Activated naive CD8-positive, alpha-beta T cell treated with anti-CD3 and anti-CD28 coated beads, Interleukin-2, amount 50 U/mL, for 24 hours (primary cell): ENCODE measurements at regions not wholly inside any gene's neighbourhood (a gene's known extent, or its start where the extent isn't known, plus 50 kb on each side); places are given as distances from the start of the nearest gene placed in this dataset.

Experiments
- ATAC-seq: fragments of 150-1000 bp; cut with Tn5 transposase; one replicate; pipeline ENCODE4 v1.10.0; 2021
- DNase-seq: peaks from one replicate; pipeline ENCODE4 v3.0.0; 2021
- H3K27ac Mint-ChIP-seq: one replicate; pipeline ENCODE4 v1.8.0; 2021; ENCODE audit warnings: mild to moderate bottlenecking, mixed read lengths
- H3K27me3 Mint-ChIP-seq: one replicate; pipeline ENCODE4 v1.8.0; 2021; ENCODE audit warnings: mixed read lengths
- H3K36me3 Mint-ChIP-seq: one replicate; pipeline ENCODE4 v1.8.0; 2021; ENCODE audit warnings: low read depth, mixed read lengths
- H3K4me1 Mint-ChIP-seq: one replicate; pipeline ENCODE4 v1.8.0; 2021; ENCODE audit warnings: mixed read lengths
- H3K4me3 Mint-ChIP-seq: one replicate; pipeline ENCODE4 v1.8.0; 2021; ENCODE audit warnings: mild to moderate bottlenecking, moderate library complexity, mixed read lengths
- H3K9me3 Mint-ChIP-seq: one replicate; pipeline ENCODE4 v1.8.0; 2021; ENCODE audit warnings: mixed read lengths

- Mint-ChIP-seq H3K4me1 (no peaks in the 10 kb centered on the region), H3K27ac (no peak overlapping the region), H3K4me3 (no peak overlapping the region), H3K9me3 (no peaks in the 10 kb centered on the region), H3K27me3 (no peaks in the 10 kb centered on the region), H3K36me3 (no peaks in the 10 kb centered on the region)
- ATAC-seq (no peak), DNase-seq (no peak)
Observed at GRCh38 chr4:96150466-96150865, 310.6 kb downstream of the PDHA2 start.

GRCh38 chr4:96152824-96153223, 312.9 kb downstream of the PDHA2 start:
- Mint-ChIP-seq H3K27ac (no peak overlapping the region), H3K4me1 (no peaks in the 10 kb centered on the region), H3K36me3 (no peaks in the 10 kb centered on the region), H3K4me3 (no peak overlapping the region), H3K9me3 (no peaks in the 10 kb centered on the region), H3K27me3 (no peaks in the 10 kb centered on the region)
- DNase-seq, result no peak
- ATAC-seq, result no peak

- Mint-ChIP-seq H3K9me3 (no peaks in the 10 kb centered on the region), H3K4me3 (no peak overlapping the region), H3K36me3 (no peaks in the 10 kb centered on the region), H3K4me1 (no peaks in the 10 kb centered on the region), H3K27ac (no peak overlapping the region), H3K27me3 (no peaks in the 10 kb centered on the region)
- ATAC-seq (no peak), DNase-seq (no peak)
Observed at GRCh38 chr4:96154676-96155075, 314.8 kb downstream of the PDHA2 start.

- Mint-ChIP-seq H3K36me3 (no peaks in the 10 kb centered on the region), H3K27me3 (no peaks in the 10 kb centered on the region), H3K4me3 (no peak overlapping the region), H3K4me1 (no peaks in the 10 kb centered on the region), H3K9me3 (peaks cover 8% of the 10 kb centered on the region), H3K27ac (no peak overlapping the region)
- DNase-seq (no peak), ATAC-seq (no peak)
Observed at GRCh38 chr4:96162636-96163035, 322.7 kb downstream of the PDHA2 start.

GRCh38 chr4:96164814-96165351, 325.0 kb downstream of the PDHA2 start:
- Mint-ChIP-seq H3K9me3 (peaks cover 7% of the 10 kb centered on the region), H3K27me3 (no peaks in the 10 kb centered on the region), H3K36me3 (no peaks in the 10 kb centered on the region), H3K27ac (no peak overlapping the region), H3K4me1 (no peaks in the 10 kb centered on the region), H3K4me3 (no peak overlapping the region)
- no peak for ATAC-seq
- no peak for DNase-seq

- Mint-ChIP-seq H3K27ac (no peak overlapping the region), H3K4me1 (no peaks in the 10 kb centered on the region), H3K4me3 (no peak overlapping the region), H3K9me3 (no peaks in the 10 kb centered on the region), H3K27me3 (no peaks in the 10 kb centered on the region), H3K36me3 (no peaks in the 10 kb centered on the region)
- ATAC-seq, result no peak
- DNase-seq, result no peak
Observed at GRCh38 chr4:96166806-96167205, 326.9 kb downstream of the PDHA2 start.

GRCh38 chr4:96170198-96170597, 330.3 kb downstream of the PDHA2 start:
- H3K4me1 Mint-ChIP-seq, result no peaks in the 10 kb centered on the region
- no peak overlapping the region for H3K4me3 Mint-ChIP-seq
- H3K27ac Mint-ChIP-seq, result no peak overlapping the region
- no peaks in the 10 kb centered on the region for H3K36me3 Mint-ChIP-seq
- no peak for ATAC-seq
- no peaks in the 10 kb centered on the region for H3K9me3 Mint-ChIP-seq
- DNase-seq, result peak; percentile 1
- H3K27me3 Mint-ChIP-seq, result no peaks in the 10 kb centered on the region

GRCh38 chr4:96173756-96174155, 333.9 kb downstream of the PDHA2 start:
- no peak overlapping the region for H3K27ac Mint-ChIP-seq
- DNase-seq (no peak), ATAC-seq (no peak)
- no peaks in the 10 kb centered on the region for H3K27me3 Mint-ChIP-seq
- H3K4me1 Mint-ChIP-seq, result no peaks in the 10 kb centered on the region
- H3K4me3 Mint-ChIP-seq, result no peak overlapping the region
- H3K9me3 Mint-ChIP-seq, result no peaks in the 10 kb centered on the region
- H3K36me3 Mint-ChIP-seq, result no peaks in the 10 kb centered on the region

GRCh38 chr4:96175871-96176270, 336.0 kb downstream of the PDHA2 start:
- Mint-ChIP-seq H3K27ac (no peak overlapping the region), H3K27me3 (no peaks in the 10 kb centered on the region), H3K4me1 (no peaks in the 10 kb centered on the region), H3K36me3 (no peaks in the 10 kb centered on the region), H3K4me3 (no peak overlapping the region), H3K9me3 (no peaks in the 10 kb centered on the region)
- DNase-seq, result no peak
- ATAC-seq, result no peak

GRCh38 chr4:96183611-96184010, 343.7 kb downstream of the PDHA2 start:
- Mint-ChIP-seq H3K27ac (no peak overlapping the region), H3K4me3 (no peak overlapping the region), H3K27me3 (no peaks in the 10 kb centered on the region), H3K9me3 (no peaks in the 10 kb centered on the region), H3K4me1 (no peaks in the 10 kb centered on the region), H3K36me3 (no peaks in the 10 kb centered on the region)
- ATAC-seq (no peak), DNase-seq (no peak)

- no peaks in the 10 kb centered on the region for H3K36me3 Mint-ChIP-seq
- H3K4me1 Mint-ChIP-seq, result no peaks in the 10 kb centered on the region
- no peaks in the 10 kb centered on the region for H3K9me3 Mint-ChIP-seq
- H3K27me3 Mint-ChIP-seq, result no peaks in the 10 kb centered on the region
- DNase-seq (no peak), ATAC-seq (no peak)
- H3K4me3 Mint-ChIP-seq, result no peak overlapping the region
- no peak overlapping the region for H3K27ac Mint-ChIP-seq
Observed at GRCh38 chr4:96186593-96186992, 346.7 kb downstream of the PDHA2 start.

- Mint-ChIP-seq H3K4me3 (no peak overlapping the region), H3K27ac (no peak overlapping the region), H3K9me3 (no peaks in the 10 kb centered on the region), H3K4me1 (no peaks in the 10 kb centered on the region), H3K27me3 (no peaks in the 10 kb centered on the region), H3K36me3 (no peaks in the 10 kb centered on the region)
- no peak for DNase-seq
- ATAC-seq, result no peak
Observed at GRCh38 chr4:96189761-96190160, 349.9 kb downstream of the PDHA2 start.

- no peak for DNase-seq
- Mint-ChIP-seq H3K9me3 (peaks cover 9% of the 10 kb centered on the region), H3K4me3 (no peak overlapping the region), H3K27ac (no peak overlapping the region), H3K4me1 (no peaks in the 10 kb centered on the region), H3K36me3 (no peaks in the 10 kb centered on the region), H3K27me3 (no peaks in the 10 kb centered on the region)
- ATAC-seq, result no peak
Observed at GRCh38 chr4:96193061-96193460, 353.2 kb downstream of the PDHA2 start.

GRCh38 chr4:96194993-96195392, 355.1 kb downstream of the PDHA2 start:
- Mint-ChIP-seq H3K27ac (no peak overlapping the region), H3K4me1 (no peaks in the 10 kb centered on the region), H3K9me3 (peaks cover 9% of the 10 kb centered on the region), H3K27me3 (no peaks in the 10 kb centered on the region), H3K36me3 (no peaks in the 10 kb centered on the region), H3K4me3 (no peak overlapping the region)
- no peak for DNase-seq
- no peak for ATAC-seq

GRCh38 chr4:96205143-96205936, 365.4 kb downstream of the PDHA2 start:
- no peak overlapping the region for H3K4me3 Mint-ChIP-seq
- H3K36me3 Mint-ChIP-seq, result no peaks in the 10 kb centered on the region
- ATAC-seq, result no peak
- H3K27me3 Mint-ChIP-seq, result no peaks in the 10 kb centered on the region
- no peaks in the 10 kb centered on the region for H3K4me1 Mint-ChIP-seq
- no peak overlapping the region for H3K27ac Mint-ChIP-seq
- no peak for DNase-seq
- no peaks in the 10 kb centered on the region for H3K9me3 Mint-ChIP-seq

- H3K27ac Mint-ChIP-seq, result no peak overlapping the region
- no peaks in the 10 kb centered on the region for H3K27me3 Mint-ChIP-seq
- H3K4me3 Mint-ChIP-seq, result no peak overlapping the region
- ATAC-seq (no peak), DNase-seq (no peak)
- no peaks in the 10 kb centered on the region for H3K4me1 Mint-ChIP-seq
- H3K9me3 Mint-ChIP-seq, result no peaks in the 10 kb centered on the region
- H3K36me3 Mint-ChIP-seq, result no peaks in the 10 kb centered on the region
Observed at GRCh38 chr4:96227515-96227914, 387.6 kb downstream of the PDHA2 start.
